GM19324 (cell line): ENCODE measurements at regions not wholly inside any gene's neighbourhood (a gene's known extent, or its start where the extent isn't known, plus 50 kb on each side); places are given as distances from the start of the nearest gene placed in this dataset.
"Not testable (repeated sequence)": the region's sequence is repeated elsewhere in the genome, so short reads cannot be mapped to it uniquely, and the experiment has no call there.

Experiments
- ATAC-seq: cut with Tn5 transposase; IDR thresholded peaks from one replicate; pipeline ENCODE4 v1.9.1; 2021; ENCODE audit warnings: mild to moderate bottlenecking, moderate library complexity; ENCODE audit not compliant: unreplicated experiment, low FRiP score

- ATAC-seq, result no peak
Measured at GRCh38 chr3:176879710-176880109, 317.6 kb downstream of the TBL1XR1 start.

- ATAC-seq, result no peak
Measured at GRCh38 chr3:176873261-176873660, 324.0 kb downstream of the TBL1XR1 start.

- ATAC-seq, result peak; percentile 93
Measured at GRCh38 chr3:176872771-176873209, 324.5 kb downstream of the TBL1XR1 start.

GRCh38 chr3:176870451-176870850, 326.8 kb downstream of the TBL1XR1 start:
- no peak for ATAC-seq

- ATAC-seq, result no peak
Measured at GRCh38 chr3:176867681-176868663, 329.3 kb downstream of the TBL1XR1 start.

- no peak for ATAC-seq
Measured at GRCh38 chr3:176861137-176861536, 336.1 kb downstream of the TBL1XR1 start.

GRCh38 chr3:176856721-176857120, 340.6 kb downstream of the TBL1XR1 start:
- no peak for ATAC-seq

- ATAC-seq, result no peak
Measured at GRCh38 chr3:176855901-176856486, 341.3 kb downstream of the TBL1XR1 start.

GRCh38 chr3:176855213-176855612, 342.1 kb downstream of the TBL1XR1 start:
- no peak for ATAC-seq

GRCh38 chr3:176850498-176850897, 346.8 kb downstream of the TBL1XR1 start:
- no peak for ATAC-seq

- no peak for ATAC-seq
Measured at GRCh38 chr3:176848431-176849214, 348.7 kb downstream of the TBL1XR1 start.

GRCh38 chr3:176842914-176843313, 354.4 kb downstream of the TBL1XR1 start:
- ATAC-seq, result no peak

GRCh38 chr3:176840641-176841286, 356.5 kb downstream of the TBL1XR1 start:
- no peak for ATAC-seq

GRCh38 chr3:176839901-176840300, 357.4 kb downstream of the TBL1XR1 start:
- no peak for ATAC-seq

GRCh38 chr3:176839466-176839865, 357.8 kb downstream of the TBL1XR1 start:
- no peak for ATAC-seq

- not testable (repeated sequence) for ATAC-seq
Measured at GRCh38 chr3:176827244-176827643, 370.0 kb downstream of the TBL1XR1 start.

- ATAC-seq, result no peak
Measured at GRCh38 chr3:176824811-176825210, 372.5 kb downstream of the TBL1XR1 start.

- no peak for ATAC-seq
Measured at GRCh38 chr3:176820764-176821163, 376.5 kb downstream of the TBL1XR1 start.

GRCh38 chr3:176816937-176817336, 380.3 kb downstream of the TBL1XR1 start:
- ATAC-seq, result no peak

GRCh38 chr3:176814285-176814684, 383.0 kb downstream of the TBL1XR1 start:
- ATAC-seq, result peak; percentile 84
